ENCODE measurements at regions not wholly inside any gene's neighbourhood (a gene's known extent, or its start where the extent isn't known, plus 50 kb on each side); places are given as distances from the start of the nearest gene placed in this dataset.

GRCh38 chr15:35975941-35976340 lies 430.0 kb upstream of the DPH6 start:
- Histone ChIP-seq H3K27ac (ENCODE audit: insufficient read depth, low read length, poor library complexity, severe bottlenecking) (no peak overlapping the region), H3K9me3 (ENCODE audit: control insufficient read depth, low read length) (no peaks in the 10 kb centered on the region), H3K4me3 (ENCODE audit: insufficient read depth, low read depth, low read length, poor library complexity, severe bottlenecking) (no peak overlapping the region), H3K36me3 (ENCODE audit: control insufficient read depth, insufficient read depth, low read length) (no peaks in the 10 kb centered on the region), H3K4me1 (ENCODE audit: control insufficient read depth, insufficient read depth, low read length, poor library complexity, severe bottlenecking) (no peaks in the 10 kb centered on the region), H3K27me3 (replicated peaks; ENCODE audit: control insufficient read depth, insufficient read depth, low read length, poor library complexity, severe bottlenecking) (no peaks in the 10 kb centered on the region)
- DNase-seq: no peak

GRCh38 chr15:35979608-35980007 lies 433.6 kb upstream of the DPH6 start:
- Histone ChIP-seq H3K36me3 (ENCODE audit: control insufficient read depth, insufficient read depth, low read length) (no peaks in the 10 kb centered on the region), H3K4me1 (ENCODE audit: control insufficient read depth, insufficient read depth, low read length, poor library complexity, severe bottlenecking) (no peaks in the 10 kb centered on the region), H3K27ac (ENCODE audit: insufficient read depth, low read length, poor library complexity, severe bottlenecking) (no peak overlapping the region), H3K27me3 (replicated peaks; ENCODE audit: control insufficient read depth, insufficient read depth, low read length, poor library complexity, severe bottlenecking) (no peaks in the 10 kb centered on the region), H3K4me3 (ENCODE audit: insufficient read depth, low read depth, low read length, poor library complexity, severe bottlenecking) (no peak overlapping the region), H3K9me3 (ENCODE audit: control insufficient read depth, low read length) (no peaks in the 10 kb centered on the region)
- DNase-seq: no peak

GRCh38 chr15:35980719-35981118 lies 434.8 kb upstream of the DPH6 start:
- DNase-seq: no peak
- H3K4me3 ChIP-seq (ENCODE audit: insufficient read depth, low read depth, low read length, poor library complexity, severe bottlenecking): no peak overlapping the region
- no peak overlapping the region for H3K27ac ChIP-seq (ENCODE audit: insufficient read depth, low read length, poor library complexity, severe bottlenecking)
- H3K27me3 ChIP-seq (replicated peaks; ENCODE audit: control insufficient read depth, insufficient read depth, low read length, poor library complexity, severe bottlenecking): no peaks in the 10 kb centered on the region
- no peaks in the 10 kb centered on the region for H3K9me3 ChIP-seq (ENCODE audit: control insufficient read depth, low read length)
- H3K36me3 ChIP-seq (ENCODE audit: control insufficient read depth, insufficient read depth, low read length): no peaks in the 10 kb centered on the region
- H3K4me1 ChIP-seq (ENCODE audit: control insufficient read depth, insufficient read depth, low read length, poor library complexity, severe bottlenecking): no peaks in the 10 kb centered on the region

- no peaks in the 10 kb centered on the region for H3K27me3 ChIP-seq (replicated peaks; ENCODE audit: control insufficient read depth, insufficient read depth, low read length, poor library complexity, severe bottlenecking)
- H3K4me3 ChIP-seq (ENCODE audit: insufficient read depth, low read depth, low read length, poor library complexity, severe bottlenecking): no peak overlapping the region
- H3K27ac ChIP-seq (ENCODE audit: insufficient read depth, low read length, poor library complexity, severe bottlenecking): no peak overlapping the region
- H3K9me3 ChIP-seq (ENCODE audit: control insufficient read depth, low read length): no peaks in the 10 kb centered on the region
- no peaks in the 10 kb centered on the region for H3K36me3 ChIP-seq (ENCODE audit: control insufficient read depth, insufficient read depth, low read length)
- no peak for DNase-seq
- H3K4me1 ChIP-seq (ENCODE audit: control insufficient read depth, insufficient read depth, low read length, poor library complexity, severe bottlenecking): no peaks in the 10 kb centered on the region
Measured at GRCh38 chr15:35986191-35986721, 440.3 kb upstream of the DPH6 start.

GRCh38 chr15:35987056-35987455 lies 441.1 kb upstream of the DPH6 start:
- Histone ChIP-seq H3K4me1 (ENCODE audit: control insufficient read depth, insufficient read depth, low read length, poor library complexity, severe bottlenecking) (no peaks in the 10 kb centered on the region), H3K9me3 (ENCODE audit: control insufficient read depth, low read length) (no peaks in the 10 kb centered on the region), H3K36me3 (ENCODE audit: control insufficient read depth, insufficient read depth, low read length) (no peaks in the 10 kb centered on the region), H3K27me3 (replicated peaks; ENCODE audit: control insufficient read depth, insufficient read depth, low read length, poor library complexity, severe bottlenecking) (no peaks in the 10 kb centered on the region), H3K27ac (ENCODE audit: insufficient read depth, low read length, poor library complexity, severe bottlenecking) (no peak overlapping the region), H3K4me3 (ENCODE audit: insufficient read depth, low read depth, low read length, poor library complexity, severe bottlenecking) (no peak overlapping the region)
- DNase-seq: no peak

GRCh38 chr15:35991386-35991785 lies 445.4 kb upstream of the DPH6 start:
- Histone ChIP-seq H3K36me3 (ENCODE audit: control insufficient read depth, insufficient read depth, low read length) (no peaks in the 10 kb centered on the region), H3K4me1 (ENCODE audit: control insufficient read depth, insufficient read depth, low read length, poor library complexity, severe bottlenecking) (no peaks in the 10 kb centered on the region), H3K9me3 (ENCODE audit: control insufficient read depth, low read length) (no peaks in the 10 kb centered on the region), H3K27ac (ENCODE audit: insufficient read depth, low read length, poor library complexity, severe bottlenecking) (no peak overlapping the region), H3K4me3 (ENCODE audit: insufficient read depth, low read depth, low read length, poor library complexity, severe bottlenecking) (no peak overlapping the region), H3K27me3 (replicated peaks; ENCODE audit: control insufficient read depth, insufficient read depth, low read length, poor library complexity, severe bottlenecking) (no peaks in the 10 kb centered on the region)
- DNase-seq: no peak

GRCh38 chr15:35992791-35993190 lies 446.8 kb upstream of the DPH6 start:
- Histone ChIP-seq H3K9me3 (ENCODE audit: control insufficient read depth, low read length) (no peaks in the 10 kb centered on the region), H3K36me3 (ENCODE audit: control insufficient read depth, insufficient read depth, low read length) (no peaks in the 10 kb centered on the region), H3K4me1 (ENCODE audit: control insufficient read depth, insufficient read depth, low read length, poor library complexity, severe bottlenecking) (no peaks in the 10 kb centered on the region), H3K27me3 (replicated peaks; ENCODE audit: control insufficient read depth, insufficient read depth, low read length, poor library complexity, severe bottlenecking) (no peaks in the 10 kb centered on the region), H3K27ac (ENCODE audit: insufficient read depth, low read length, poor library complexity, severe bottlenecking) (no peak overlapping the region), H3K4me3 (ENCODE audit: insufficient read depth, low read depth, low read length, poor library complexity, severe bottlenecking) (no peak overlapping the region)
- no peak for DNase-seq

GRCh38 chr15:35993196-35993595 lies 447.2 kb upstream of the DPH6 start:
- no peaks in the 10 kb centered on the region for H3K4me1 ChIP-seq (ENCODE audit: control insufficient read depth, insufficient read depth, low read length, poor library complexity, severe bottlenecking)
- no peak for DNase-seq
- H3K27ac ChIP-seq (ENCODE audit: insufficient read depth, low read length, poor library complexity, severe bottlenecking): no peak overlapping the region
- H3K36me3 ChIP-seq (ENCODE audit: control insufficient read depth, insufficient read depth, low read length): no peaks in the 10 kb centered on the region
- H3K4me3 ChIP-seq (ENCODE audit: insufficient read depth, low read depth, low read length, poor library complexity, severe bottlenecking): no peak overlapping the region
- no peaks in the 10 kb centered on the region for H3K27me3 ChIP-seq (replicated peaks; ENCODE audit: control insufficient read depth, insufficient read depth, low read length, poor library complexity, severe bottlenecking)
- no peaks in the 10 kb centered on the region for H3K9me3 ChIP-seq (ENCODE audit: control insufficient read depth, low read length)

- no peak overlapping the region for H3K27ac ChIP-seq (ENCODE audit: insufficient read depth, low read length, poor library complexity, severe bottlenecking)
- DNase-seq: no peak
- no peaks in the 10 kb centered on the region for H3K36me3 ChIP-seq (ENCODE audit: control insufficient read depth, insufficient read depth, low read length)
- no peaks in the 10 kb centered on the region for H3K27me3 ChIP-seq (replicated peaks; ENCODE audit: control insufficient read depth, insufficient read depth, low read length, poor library complexity, severe bottlenecking)
- H3K9me3 ChIP-seq (ENCODE audit: control insufficient read depth, low read length): no peaks in the 10 kb centered on the region
- H3K4me1 ChIP-seq (ENCODE audit: control insufficient read depth, insufficient read depth, low read length, poor library complexity, severe bottlenecking): no peaks in the 10 kb centered on the region
- H3K4me3 ChIP-seq (ENCODE audit: insufficient read depth, low read depth, low read length, poor library complexity, severe bottlenecking): no peak overlapping the region
Measured at GRCh38 chr15:35994876-35995275, 448.9 kb upstream of the DPH6 start.

GRCh38 chr15:35998663-35999602 lies 453.0 kb upstream of the DPH6 start:
- Histone ChIP-seq H3K4me1 (ENCODE audit: control insufficient read depth, insufficient read depth, low read length, poor library complexity, severe bottlenecking) (no peaks in the 10 kb centered on the region), H3K9me3 (ENCODE audit: control insufficient read depth, low read length) (no peaks in the 10 kb centered on the region), H3K27me3 (replicated peaks; ENCODE audit: control insufficient read depth, insufficient read depth, low read length, poor library complexity, severe bottlenecking) (no peaks in the 10 kb centered on the region), H3K27ac (ENCODE audit: insufficient read depth, low read length, poor library complexity, severe bottlenecking) (no peak overlapping the region), H3K4me3 (ENCODE audit: insufficient read depth, low read depth, low read length, poor library complexity, severe bottlenecking) (no peak overlapping the region), H3K36me3 (ENCODE audit: control insufficient read depth, insufficient read depth, low read length) (no peaks in the 10 kb centered on the region)
- DNase-seq: no peak

Data from effector memory CD4-positive, alpha-beta T cell (primary cell).